ENCODE measurements at regions not wholly inside any gene's neighbourhood (a gene's known extent, or its start where the extent isn't known, plus 50 kb on each side); places are given as distances from the start of the nearest gene placed in this dataset.
"Not testable (repeated sequence)": the region's sequence is repeated elsewhere in the genome, so short reads cannot be mapped to it uniquely, and the experiment has no call there.

GRCh38 chr1:217989510-217989909, 295.6 kb upstream of the RRP15 start:
- Histone ChIP-seq H3K9me3 (ENCODE audit: insufficient read depth, low read length) (no peaks in the 10 kb centered on the region), H3K79me2 (ENCODE audit: insufficient read depth, low read length) (no peaks in the 10 kb centered on the region), H3K27ac (ENCODE audit: low read depth, low read length) (no peak overlapping the region), H3K27me3 (ENCODE audit: low read length) (no peaks in the 10 kb centered on the region), H4K20me1 (ENCODE audit: low read depth, low read length) (no peaks in the 10 kb centered on the region), H3F3A (ENCODE audit: insufficient read depth) (no peaks in the 10 kb centered on the region), H3K9ac (ENCODE audit: low read length) (no peak overlapping the region), H2AFZ (ENCODE audit: low read depth, low read length, severe bottlenecking) (no peak overlapping the region), H3K36me3 (ENCODE audit: low read length) (no peaks in the 10 kb centered on the region), H3K4me2 (ENCODE audit: low read depth, low read length, poor library complexity, severe bottlenecking) (no peak overlapping the region), H3K9me2 (replicated peaks; ENCODE audit: insufficient read depth, low read length) (no peaks in the 10 kb centered on the region), H3K4me3 (ENCODE audit: insufficient read depth, low read length, poor library complexity, severe bottlenecking) (no peak overlapping the region)
- TF ChIP-seq, protein P1, sequence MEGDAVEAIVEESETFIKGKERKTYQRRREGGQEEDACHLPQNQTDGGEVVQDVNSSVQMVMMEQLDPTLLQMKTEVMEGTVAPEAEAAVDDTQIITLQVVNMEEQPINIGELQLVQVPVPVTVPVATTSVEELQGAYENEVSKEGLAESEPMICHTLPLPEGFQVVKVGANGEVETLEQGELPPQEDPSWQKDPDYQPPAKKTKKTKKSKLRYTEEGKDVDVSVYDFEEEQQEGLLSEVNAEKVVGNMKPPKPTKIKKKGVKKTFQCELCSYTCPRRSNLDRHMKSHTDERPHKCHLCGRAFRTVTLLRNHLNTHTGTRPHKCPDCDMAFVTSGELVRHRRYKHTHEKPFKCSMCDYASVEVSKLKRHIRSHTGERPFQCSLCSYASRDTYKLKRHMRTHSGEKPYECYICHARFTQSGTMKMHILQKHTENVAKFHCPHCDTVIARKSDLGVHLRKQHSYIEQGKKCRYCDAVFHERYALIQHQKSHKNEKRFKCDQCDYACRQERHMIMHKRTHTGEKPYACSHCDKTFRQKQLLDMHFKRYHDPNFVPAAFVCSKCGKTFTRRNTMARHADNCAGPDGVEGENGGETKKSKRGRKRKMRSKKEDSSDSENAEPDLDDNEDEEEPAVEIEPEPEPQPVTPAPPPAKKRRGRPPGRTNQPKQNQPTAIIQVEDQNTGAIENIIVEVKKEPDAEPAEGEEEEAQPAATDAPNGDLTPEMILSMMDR (IDR thresholded peaks at IDR 0.05; ENCODE audit: insufficient read depth, low read length, poor library complexity, severe bottlenecking): no peak
- no peak for TF ChIP-seq EZH2phosphoT487 (conservative IDR thresholded peaks at IDR 0.05; ENCODE audit: low read length)

GRCh38 chr1:217993439-217993838, 291.7 kb upstream of the RRP15 start:
- H3K9me3 ChIP-seq (ENCODE audit: insufficient read depth, low read length): no peaks in the 10 kb centered on the region
- H3K4me3 ChIP-seq (ENCODE audit: insufficient read depth, low read length, poor library complexity, severe bottlenecking): no peak overlapping the region
- no peaks in the 10 kb centered on the region for H4K20me1 ChIP-seq (ENCODE audit: low read depth, low read length)
- H3K79me2 ChIP-seq (ENCODE audit: insufficient read depth, low read length): no peaks in the 10 kb centered on the region
- no peaks in the 10 kb centered on the region for H3K9me2 ChIP-seq (replicated peaks; ENCODE audit: insufficient read depth, low read length)
- H3K9ac ChIP-seq (ENCODE audit: low read length): no peak overlapping the region
- TF ChIP-seq, protein P1 (IDR thresholded peaks at IDR 0.05; ENCODE audit: insufficient read depth, low read length, poor library complexity, severe bottlenecking): no peak
- TF ChIP-seq EZH2phosphoT487 (conservative IDR thresholded peaks at IDR 0.05; ENCODE audit: low read length): no peak
- H3K4me2 ChIP-seq (ENCODE audit: low read depth, low read length, poor library complexity, severe bottlenecking): no peak overlapping the region
- no peak overlapping the region for H3K27ac ChIP-seq (ENCODE audit: low read depth, low read length)
- H2AFZ ChIP-seq (ENCODE audit: low read depth, low read length, severe bottlenecking): no peak overlapping the region
- no peaks in the 10 kb centered on the region for H3F3A ChIP-seq (ENCODE audit: insufficient read depth)
- no peaks in the 10 kb centered on the region for H3K36me3 ChIP-seq (ENCODE audit: low read length)
- H3K27me3 ChIP-seq (ENCODE audit: low read length): no peaks in the 10 kb centered on the region

- not testable (repeated sequence) for H4K20me1 ChIP-seq (ENCODE audit: low read depth, low read length); H3K79me2 ChIP-seq (ENCODE audit: insufficient read depth, low read length); H3K36me3 ChIP-seq (ENCODE audit: low read length)
Measured at GRCh38 chr1:218008296-218008695, 276.8 kb upstream of the RRP15 start.

DNA sequence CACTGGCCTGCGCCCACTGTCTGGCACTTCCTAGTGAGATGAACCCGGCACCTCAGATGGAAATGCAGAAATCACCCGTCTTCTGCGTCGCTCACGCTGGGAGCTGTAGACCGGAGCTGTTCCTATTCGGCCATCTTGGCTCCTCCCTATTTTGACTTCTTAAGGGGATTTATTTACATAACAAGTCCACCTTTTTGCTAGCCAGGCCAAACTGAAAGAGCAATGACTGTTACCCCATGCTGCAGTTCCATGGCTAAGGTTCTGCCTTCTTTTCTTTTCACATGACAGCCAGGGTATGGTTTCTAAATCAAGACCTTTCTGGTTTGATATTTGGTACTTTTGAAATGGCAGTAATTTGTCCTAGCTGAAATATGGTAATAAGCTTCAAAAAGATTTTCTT, 270.0 kb upstream of the RRP15 start:
- not testable (repeated sequence) for H3K27me3 ChIP-seq (ENCODE audit: low read length); H3K36me3 ChIP-seq (ENCODE audit: low read length); H3K9me3 ChIP-seq (ENCODE audit: insufficient read depth, low read length); H3F3A ChIP-seq (ENCODE audit: insufficient read depth); H3K4me2 ChIP-seq (ENCODE audit: low read depth, low read length, poor library complexity, severe bottlenecking); H3K9ac ChIP-seq (ENCODE audit: low read length); H3K9me2 ChIP-seq (replicated peaks; ENCODE audit: insufficient read depth, low read length); H2AFZ ChIP-seq (ENCODE audit: low read depth, low read length, severe bottlenecking); H3K79me2 ChIP-seq (ENCODE audit: insufficient read depth, low read length); H3K4me3 ChIP-seq (ENCODE audit: insufficient read depth, low read length, poor library complexity, severe bottlenecking); H3K27ac ChIP-seq (ENCODE audit: low read depth, low read length); H4K20me1 ChIP-seq (ENCODE audit: low read depth, low read length)

More at GRCh38 chr1:218008296-218008695, 276.8 kb upstream of the RRP15 start:
- not testable (repeated sequence) for H3F3A ChIP-seq (ENCODE audit: insufficient read depth); H3K4me2 ChIP-seq (ENCODE audit: low read depth, low read length, poor library complexity, severe bottlenecking); H3K27me3 ChIP-seq (ENCODE audit: low read length); H3K9me3 ChIP-seq (ENCODE audit: insufficient read depth, low read length); H3K9ac ChIP-seq (ENCODE audit: low read length); H3K9me2 ChIP-seq (replicated peaks; ENCODE audit: insufficient read depth, low read length); H3K27ac ChIP-seq (ENCODE audit: low read depth, low read length); H3K4me3 ChIP-seq (ENCODE audit: insufficient read depth, low read length, poor library complexity, severe bottlenecking); H2AFZ ChIP-seq (ENCODE audit: low read depth, low read length, severe bottlenecking)
